DND-41 (cell line): ENCODE measurements at regions not wholly inside any gene's neighbourhood (a gene's known extent, or its start where the extent isn't known, plus 50 kb on each side); places are given as distances from the start of the nearest gene placed in this dataset.

Source experiments
- EZH2 ChIP-seq: IDR thresholded peaks from 3 replicates; pipeline ENCODE4 v1.6.1; 2012; ENCODE audit warnings: borderline replicate concordance, low read depth, mild to moderate bottlenecking, moderate library complexity, low read length, inconsistent platforms; ENCODE audit not compliant: severe bottlenecking
- TF ChIP-seq, protein P1 (sequence below): IDR thresholded peaks from 2 replicates; pipeline ENCODE4 v1.5.1; 2012; ENCODE audit warnings: borderline replicate concordance, low read length, moderate library complexity, mild to moderate bottlenecking; ENCODE audit not compliant: poor library complexity, severe bottlenecking; ENCODE audit errors: extremely low read depth

DNA sequence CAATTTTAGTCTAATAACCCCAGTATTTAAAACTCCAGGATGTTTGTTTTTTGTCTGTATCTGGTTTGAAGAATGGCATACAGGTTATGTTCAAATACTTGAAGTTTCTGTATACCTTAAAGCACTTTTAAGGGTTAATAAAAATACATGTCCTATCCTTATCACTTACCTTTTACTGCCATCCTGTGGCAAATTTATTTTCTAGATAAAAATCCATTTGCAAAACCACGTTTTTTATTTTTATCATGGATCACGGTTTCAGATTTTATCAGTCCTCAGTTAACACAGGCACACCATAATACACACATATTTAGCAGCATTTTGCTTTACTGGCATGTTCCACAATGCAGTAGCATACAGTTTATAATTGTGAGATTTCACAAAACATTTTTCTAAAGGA is 113.3 kb upstream of the H2AZ1 start:
- TF ChIP-seq, protein P1, sequence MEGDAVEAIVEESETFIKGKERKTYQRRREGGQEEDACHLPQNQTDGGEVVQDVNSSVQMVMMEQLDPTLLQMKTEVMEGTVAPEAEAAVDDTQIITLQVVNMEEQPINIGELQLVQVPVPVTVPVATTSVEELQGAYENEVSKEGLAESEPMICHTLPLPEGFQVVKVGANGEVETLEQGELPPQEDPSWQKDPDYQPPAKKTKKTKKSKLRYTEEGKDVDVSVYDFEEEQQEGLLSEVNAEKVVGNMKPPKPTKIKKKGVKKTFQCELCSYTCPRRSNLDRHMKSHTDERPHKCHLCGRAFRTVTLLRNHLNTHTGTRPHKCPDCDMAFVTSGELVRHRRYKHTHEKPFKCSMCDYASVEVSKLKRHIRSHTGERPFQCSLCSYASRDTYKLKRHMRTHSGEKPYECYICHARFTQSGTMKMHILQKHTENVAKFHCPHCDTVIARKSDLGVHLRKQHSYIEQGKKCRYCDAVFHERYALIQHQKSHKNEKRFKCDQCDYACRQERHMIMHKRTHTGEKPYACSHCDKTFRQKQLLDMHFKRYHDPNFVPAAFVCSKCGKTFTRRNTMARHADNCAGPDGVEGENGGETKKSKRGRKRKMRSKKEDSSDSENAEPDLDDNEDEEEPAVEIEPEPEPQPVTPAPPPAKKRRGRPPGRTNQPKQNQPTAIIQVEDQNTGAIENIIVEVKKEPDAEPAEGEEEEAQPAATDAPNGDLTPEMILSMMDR, result peak; percentile 50
- TF ChIP-seq EZH2, result no peak
